HFFc6 (cell line): ENCODE measurements at regions not wholly inside any gene's neighbourhood (a gene's known extent, or its start where the extent isn't known, plus 50 kb on each side); places are given as distances from the start of the nearest gene placed in this dataset.
A peak's percentile ranks its signal among the peaks of the same experiment; 100 is the strongest.

Experiments used
- DNase-seq: peaks from one replicate; pipeline ENCODE4 v3.0.0-alpha.2; 2018
- H3K27ac Mint-ChIP-seq: 2 replicates; pipeline ENCODE4 v1.8.0; 2020; ENCODE audit warnings: mild to moderate bottlenecking, mixed read lengths
- H3K27me3 Mint-ChIP-seq: 2 replicates; pipeline ENCODE4 v1.8.0; 2021; ENCODE audit warnings: mild to moderate bottlenecking, moderate library complexity, mixed read lengths; ENCODE audit not compliant: insufficient read depth
- H3K36me3 Mint-ChIP-seq: 2 replicates; pipeline ENCODE4 v1.8.0; 2021; ENCODE audit warnings: low read depth, mixed read lengths
- H3K4me1 Mint-ChIP-seq: 2 replicates; pipeline ENCODE4 v1.8.0; 2020; ENCODE audit warnings: low read depth, mixed read lengths
- H3K4me3 Mint-ChIP-seq: 2 replicates; pipeline ENCODE4 v1.8.0; 2020; ENCODE audit warnings: mild to moderate bottlenecking, moderate library complexity, mixed read lengths
- H3K9me3 Mint-ChIP-seq: 2 replicates; pipeline ENCODE4 v1.8.0; 2020; ENCODE audit warnings: mild to moderate bottlenecking, mixed read lengths
- CTCF ChIP-seq: fragments of 200-600 bp; sonication (generic); IDR thresholded peaks from 2 replicates; pipeline ENCODE4 v1.5.0; 2021; ENCODE audit warnings: antibody characterized with exemption, mild to moderate bottlenecking

DNA sequence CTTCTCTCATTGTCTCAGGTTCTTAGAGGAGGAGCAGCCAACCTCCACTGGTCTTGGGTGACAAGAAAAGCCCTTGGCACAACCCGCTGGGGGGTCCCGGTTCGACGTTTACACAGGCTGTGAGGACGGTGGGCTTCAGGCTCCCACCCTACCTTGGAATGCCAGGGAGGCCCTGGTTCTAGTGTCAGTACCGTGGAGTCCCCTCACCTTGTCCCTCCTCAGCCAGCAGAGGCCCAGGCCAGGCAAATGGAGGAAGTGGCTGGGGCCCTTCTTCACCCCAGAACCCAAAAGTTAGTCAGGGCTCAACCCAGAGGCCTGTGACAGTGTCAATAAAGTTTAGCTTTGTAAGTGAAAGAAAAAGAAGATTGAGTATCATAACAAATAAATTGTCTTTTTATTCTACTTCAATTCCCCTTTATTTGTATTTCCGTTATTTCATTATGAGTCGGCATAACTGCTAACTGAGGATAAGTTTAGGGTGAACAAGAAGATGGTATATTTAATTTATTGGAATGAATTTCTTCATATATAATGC, 62.6 kb upstream of the ZSWIM2 start:
- Mint-ChIP-seq H3K36me3 (no peaks in the 10 kb centered on the region), H3K27ac (no peak overlapping the region), H3K9me3 (no peaks in the 10 kb centered on the region), H3K4me3 (no peak overlapping the region), H3K27me3 (peaks cover 6% of the 10 kb centered on the region; the same call in 1 of the 2 replicates), H3K4me1 (no peaks in the 10 kb centered on the region)
- no peak for TF ChIP-seq CTCF
- no peak for DNase-seq

DNA sequence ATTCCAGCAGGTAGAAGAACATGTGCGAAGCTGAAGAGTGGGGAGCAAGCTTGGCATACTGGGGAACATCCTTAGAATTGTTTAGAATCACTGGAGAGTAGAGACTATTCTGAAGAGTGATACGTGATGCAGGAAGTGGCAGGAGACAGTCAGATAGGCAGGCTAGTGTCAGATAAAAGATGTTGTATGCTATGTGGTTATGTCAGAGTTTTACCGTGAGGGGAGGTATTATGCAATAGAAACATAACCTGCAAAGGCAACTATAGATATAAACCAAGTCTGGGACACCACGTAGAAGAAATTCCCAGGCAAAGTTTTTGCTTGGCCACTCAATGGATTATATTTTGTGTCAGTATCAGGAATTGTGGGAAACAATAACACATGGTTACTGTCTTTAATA, 62.0 kb upstream of the ZSWIM2 start:
- no peak for TF ChIP-seq CTCF
- Mint-ChIP-seq H3K4me3 (no peak overlapping the region), H3K4me1 (no peaks in the 10 kb centered on the region), H3K27me3 (peaks cover 4% of the 10 kb centered on the region; the same call in 1 of the 2 replicates), H3K27ac (no peak overlapping the region), H3K36me3 (no peaks in the 10 kb centered on the region), H3K9me3 (no peaks in the 10 kb centered on the region)
- no peak for DNase-seq

GRCh38 chr2:186909095-186909494, 60.1 kb upstream of the ZSWIM2 start:
- peaks cover 8% of the 10 kb centered on the region; the same call in 1 of the 2 replicates for H3K27me3 Mint-ChIP-seq
- H3K36me3 Mint-ChIP-seq = no peaks in the 10 kb centered on the region
- no peak overlapping the region for H3K4me3 Mint-ChIP-seq
- H3K27ac Mint-ChIP-seq = no peak overlapping the region
- DNase-seq = no peak
- no peaks in the 10 kb centered on the region for H3K4me1 Mint-ChIP-seq
- no peak for TF ChIP-seq CTCF
- no peaks in the 10 kb centered on the region for H3K9me3 Mint-ChIP-seq

GRCh38 chr2:186907897-186908296, 58.9 kb upstream of the ZSWIM2 start:
- Mint-ChIP-seq H3K9me3 (no peaks in the 10 kb centered on the region), H3K4me1 (no peaks in the 10 kb centered on the region), H3K36me3 (no peaks in the 10 kb centered on the region), H3K4me3 (no peak overlapping the region), H3K27ac (no peak overlapping the region), H3K27me3 (peaks cover 9% of the 10 kb centered on the region; the same call in 1 of the 2 replicates)
- TF ChIP-seq CTCF = no peak
- no peak for DNase-seq

DNA sequence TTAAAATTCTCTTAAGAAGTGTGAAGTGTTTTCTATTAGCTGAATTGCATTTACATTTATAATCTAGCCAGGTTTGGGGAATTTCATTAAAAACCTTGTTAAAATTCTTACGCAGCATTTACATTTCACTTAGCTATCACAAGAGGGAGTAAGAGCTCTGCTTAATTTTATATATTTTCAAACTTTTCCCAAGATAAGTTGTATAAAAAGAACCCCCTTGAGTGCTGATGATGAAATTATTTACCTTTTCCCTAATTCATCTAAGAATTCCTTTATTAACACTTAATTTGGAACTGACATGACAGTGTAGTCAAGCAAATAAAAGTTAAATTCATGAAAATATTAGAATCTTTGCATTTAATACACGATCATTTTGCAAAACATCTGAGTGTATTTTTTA, 54.2 kb upstream of the ZSWIM2 start:
- no peaks in the 10 kb centered on the region for H3K9me3 Mint-ChIP-seq
- H3K27ac Mint-ChIP-seq = no peak overlapping the region
- no peak overlapping the region for H3K4me3 Mint-ChIP-seq
- peaks cover 13% of the 10 kb centered on the region for H3K27me3 Mint-ChIP-seq
- DNase-seq = no peak
- no peaks in the 10 kb centered on the region for H3K36me3 Mint-ChIP-seq
- peak; percentile 80 for TF ChIP-seq CTCF
- H3K4me1 Mint-ChIP-seq = no peaks in the 10 kb centered on the region
